ENCODE measurements at regions not wholly inside any gene's neighbourhood (a gene's known extent, or its start where the extent isn't known, plus 50 kb on each side); places are given as distances from the start of the nearest gene placed in this dataset.
"Not testable (repeated sequence)": the region's sequence is repeated elsewhere in the genome, so short reads cannot be mapped to it uniquely, and the experiment has no call there.

DNA sequence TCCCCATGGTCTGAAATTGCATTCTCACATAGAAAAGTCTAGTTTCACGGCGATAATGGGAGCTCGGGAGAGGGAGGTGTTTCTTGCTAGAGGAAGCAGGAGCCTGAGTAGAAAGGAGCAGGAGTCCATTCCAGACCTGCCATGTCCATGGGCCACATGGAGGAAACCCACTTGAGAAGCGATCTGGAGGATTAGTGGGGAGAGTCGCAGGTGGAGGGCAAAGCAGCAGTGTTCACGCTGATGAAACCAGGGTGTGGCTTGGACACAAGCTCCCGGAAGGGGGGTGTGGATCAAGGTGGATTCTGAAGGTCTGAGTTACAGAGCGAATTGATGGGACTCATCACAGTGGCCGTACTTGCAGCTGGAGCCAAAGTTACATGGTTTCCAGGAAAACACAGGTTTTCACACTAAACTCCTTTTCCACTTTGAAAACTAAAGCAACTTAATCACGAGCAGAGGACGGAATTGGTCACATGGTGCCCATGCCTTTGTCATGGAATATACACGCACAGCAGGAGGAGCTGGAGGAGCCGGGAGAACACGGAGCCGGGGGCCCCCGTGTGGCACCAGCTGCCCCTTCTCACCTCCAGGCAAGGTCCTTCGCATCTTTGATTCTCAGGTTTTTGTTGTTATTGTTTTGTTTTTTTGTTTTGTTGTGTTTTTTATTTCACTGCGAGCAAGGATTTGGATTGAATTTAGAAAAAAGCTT is 255.1 kb upstream of the MYT1L start:
- Histone ChIP-seq H3K4me2 (ENCODE audit: low read length, poor library complexity, severe bottlenecking) (no peak overlapping the region), H2BK15ac (ENCODE audit: low read depth, poor library complexity, severe bottlenecking) (no peak overlapping the region), H2AFZ (ENCODE audit: low read depth, low read length) (no peak overlapping the region), H3K4me1 (ENCODE audit: control insufficient read depth, insufficient read depth, low read depth, low read length) (no peaks in the 10 kb centered on the region), H3K9me3 (ENCODE audit: control insufficient read depth, low read length) (no peaks in the 10 kb centered on the region), H2AK5ac (ENCODE audit: low read length, severe bottlenecking) (no peak overlapping the region), H3K4ac (ENCODE audit: low read depth in 1 of 2, low read length in 2 of 2) (no peak overlapping the region), H3K18ac (ENCODE audit: low read depth in 1 of 2, low read length in 2 of 2) (no peak overlapping the region), H3K4me3 (ENCODE audit: insufficient read depth in 1 of 2, low read depth in 1 of 2, low read length in 2 of 2) (no peak overlapping the region), H3K27me3 (ENCODE audit: control insufficient read depth in 1 of 2, insufficient read depth in 1 of 2, low read length in 2 of 2) (no peaks in the 10 kb centered on the region), H3K23ac (ENCODE audit: low read length in 2 of 2) (no peak overlapping the region), H3K79me1 (replicated peaks; ENCODE audit: low read length, poor library complexity, severe bottlenecking) (no peaks in the 10 kb centered on the region), H3K27ac (ENCODE audit: low read length, poor library complexity, severe bottlenecking) (no peak overlapping the region), H2BK5ac (ENCODE audit: low read depth, low read length, poor library complexity, severe bottlenecking) (no peak overlapping the region), H3K14ac (ENCODE audit: low read length in 2 of 2) (no peak overlapping the region), H2BK12ac (ENCODE audit: low read length in 2 of 2) (no peak overlapping the region), H3K36me3 (ENCODE audit: control insufficient read depth in 1 of 2, insufficient read depth in 2 of 2, low read depth in 1 of 2, low read length in 2 of 2) (no peaks in the 10 kb centered on the region), H4K91ac (ENCODE audit: low read length) (no peak overlapping the region), H3K9ac (ENCODE audit: low read length) (no peak overlapping the region), H2BK120ac (ENCODE audit: low read depth, low read length) (no peak overlapping the region), H4K8ac (ENCODE audit: low read length) (no peak overlapping the region)
- 79% methylated on average over 17 of the region's 18 CpGs for WGBS
- DNase-seq, result no peak

DNA sequence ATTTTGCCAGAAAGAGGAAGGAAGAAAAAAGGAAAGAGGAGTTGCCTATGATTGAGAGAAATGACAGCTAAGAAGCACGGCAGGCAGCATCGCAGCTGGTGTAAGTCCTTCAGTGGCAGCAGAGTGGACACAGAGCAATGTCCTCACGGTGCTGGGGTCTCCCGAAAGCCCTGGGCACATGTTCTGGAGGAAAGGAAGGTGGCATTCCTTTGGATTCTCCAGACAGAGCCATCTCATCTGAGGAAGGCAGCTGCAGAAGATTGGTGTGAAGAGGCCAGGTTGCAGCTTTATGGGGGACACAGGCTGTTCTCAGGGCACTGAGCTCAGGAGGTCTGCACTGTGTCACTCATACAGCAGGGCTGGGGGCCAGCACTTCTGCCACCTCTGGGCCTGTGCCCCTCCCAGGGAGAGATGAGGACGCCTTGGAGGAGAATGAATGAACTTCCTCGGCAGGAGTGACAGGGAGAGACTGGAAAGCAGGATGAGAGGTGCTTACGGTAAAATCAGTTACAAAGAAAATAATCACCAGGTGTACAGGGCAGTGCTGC is 252.0 kb upstream of the MYT1L start:
- WGBS, result 77% methylated on average over 7 of the region's 7 CpGs
- no peak overlapping the region for H2BK5ac ChIP-seq (ENCODE audit: low read depth, low read length, poor library complexity, severe bottlenecking)
- H2BK120ac ChIP-seq (ENCODE audit: low read depth, low read length), result no peak overlapping the region
- no peak overlapping the region for H2BK15ac ChIP-seq (ENCODE audit: low read depth, poor library complexity, severe bottlenecking)
- H3K27me3 ChIP-seq (ENCODE audit: control insufficient read depth in 1 of 2, insufficient read depth in 1 of 2, low read length in 2 of 2), result no peaks in the 10 kb centered on the region
- no peaks in the 10 kb centered on the region for H3K36me3 ChIP-seq (ENCODE audit: control insufficient read depth in 1 of 2, insufficient read depth in 2 of 2, low read depth in 1 of 2, low read length in 2 of 2)
- no peak overlapping the region for H2BK12ac ChIP-seq (ENCODE audit: low read length in 2 of 2)
- no peak overlapping the region for H3K4me3 ChIP-seq (ENCODE audit: insufficient read depth in 1 of 2, low read depth in 1 of 2, low read length in 2 of 2)
- no peak overlapping the region for H3K23ac ChIP-seq (ENCODE audit: low read length in 2 of 2)
- H3K9me3 ChIP-seq (ENCODE audit: control insufficient read depth, low read length), result no peaks in the 10 kb centered on the region
- no peak overlapping the region for H3K4me2 ChIP-seq (ENCODE audit: low read length, poor library complexity, severe bottlenecking)
- no peak overlapping the region for H2AFZ ChIP-seq (ENCODE audit: low read depth, low read length)
- H3K18ac ChIP-seq (ENCODE audit: low read depth in 1 of 2, low read length in 2 of 2), result no peak overlapping the region
- DNase-seq, result no peak
- no peak overlapping the region for H2AK5ac ChIP-seq (ENCODE audit: low read length, severe bottlenecking)
- H3K9ac ChIP-seq (ENCODE audit: low read length), result no peak overlapping the region
- H4K91ac ChIP-seq (ENCODE audit: low read length), result no peak overlapping the region
- no peaks in the 10 kb centered on the region for H3K4me1 ChIP-seq (ENCODE audit: control insufficient read depth, insufficient read depth, low read depth, low read length)
- no peaks in the 10 kb centered on the region for H3K79me1 ChIP-seq (replicated peaks; ENCODE audit: low read length, poor library complexity, severe bottlenecking)
- no peak overlapping the region for H3K4ac ChIP-seq (ENCODE audit: low read depth in 1 of 2, low read length in 2 of 2)
- H3K14ac ChIP-seq (ENCODE audit: low read length in 2 of 2), result no peak overlapping the region
- no peak overlapping the region for H3K27ac ChIP-seq (ENCODE audit: low read length, poor library complexity, severe bottlenecking)
- H4K8ac ChIP-seq (ENCODE audit: low read length), result no peak overlapping the region

DNA sequence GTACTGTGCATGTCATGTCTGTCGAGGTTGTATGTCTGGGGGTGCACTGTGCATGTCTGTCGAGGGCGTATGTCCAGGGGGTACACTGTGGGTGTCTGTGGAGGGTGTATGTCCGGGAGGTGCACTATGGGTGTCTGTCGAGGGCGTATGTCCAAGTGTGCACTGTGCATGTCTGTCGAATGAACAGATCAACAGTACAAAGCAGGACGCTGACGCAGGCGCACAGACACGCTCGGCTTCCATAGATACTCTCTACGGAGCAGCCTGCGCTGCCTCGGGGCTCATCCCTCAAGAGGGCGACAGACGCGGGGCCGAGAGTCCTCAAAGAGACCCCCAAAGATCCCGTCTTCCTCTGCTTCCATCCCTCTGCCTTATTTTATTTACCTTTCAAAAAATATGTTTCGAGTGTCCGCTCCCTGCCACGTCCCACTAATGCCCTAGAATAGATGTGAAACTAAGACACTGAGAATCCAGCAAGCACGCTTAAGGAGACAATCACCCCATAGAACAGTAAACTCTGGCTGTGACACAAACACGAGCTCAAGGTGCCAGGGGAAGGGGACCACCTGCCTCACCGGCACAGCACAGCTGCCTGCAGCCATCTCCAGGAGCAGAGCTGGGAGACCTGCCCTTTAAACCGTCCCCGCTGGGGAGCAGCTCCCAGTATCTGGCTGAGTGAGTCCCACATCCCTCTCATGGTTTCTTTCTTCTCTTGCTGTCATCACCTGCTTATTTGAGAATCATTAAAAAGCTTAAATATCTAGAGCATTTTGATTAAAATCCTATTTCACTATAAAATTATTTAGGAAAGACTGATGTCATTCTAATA is 250.5 kb upstream of the MYT1L start:
- Histone ChIP-seq H4K8ac (ENCODE audit: low read length) (no peak overlapping the region), H3K4me3 (ENCODE audit: insufficient read depth in 1 of 2, low read depth in 1 of 2, low read length in 2 of 2) (no peak overlapping the region), H3K79me1 (replicated peaks; ENCODE audit: low read length, poor library complexity, severe bottlenecking) (no peaks in the 10 kb centered on the region), H2BK15ac (ENCODE audit: low read depth, poor library complexity, severe bottlenecking) (no peak overlapping the region), H2BK5ac (ENCODE audit: low read depth, low read length, poor library complexity, severe bottlenecking) (no peak overlapping the region), H2AK5ac (ENCODE audit: low read length, severe bottlenecking) (no peak overlapping the region), H3K4ac (ENCODE audit: low read depth in 1 of 2, low read length in 2 of 2) (no peak overlapping the region), H3K14ac (ENCODE audit: low read length in 2 of 2) (no peak overlapping the region), H3K9me3 (ENCODE audit: control insufficient read depth, low read length) (no peaks in the 10 kb centered on the region), H2BK12ac (ENCODE audit: low read length in 2 of 2) (no peak overlapping the region), H4K91ac (ENCODE audit: low read length) (no peak overlapping the region), H3K4me1 (ENCODE audit: control insufficient read depth, insufficient read depth, low read depth, low read length) (no peaks in the 10 kb centered on the region), H2BK120ac (ENCODE audit: low read depth, low read length) (no peak overlapping the region), H3K4me2 (ENCODE audit: low read length, poor library complexity, severe bottlenecking) (no peak overlapping the region), H3K18ac (ENCODE audit: low read depth in 1 of 2, low read length in 2 of 2) (no peak overlapping the region), H2AFZ (ENCODE audit: low read depth, low read length) (no peak overlapping the region), H3K36me3 (ENCODE audit: control insufficient read depth in 1 of 2, insufficient read depth in 2 of 2, low read depth in 1 of 2, low read length in 2 of 2) (no peaks in the 10 kb centered on the region), H3K23ac (ENCODE audit: low read length in 2 of 2) (no peak overlapping the region), H3K27ac (ENCODE audit: low read length, poor library complexity, severe bottlenecking) (no peak overlapping the region), H3K27me3 (ENCODE audit: control insufficient read depth in 1 of 2, insufficient read depth in 1 of 2, low read length in 2 of 2) (no peaks in the 10 kb centered on the region), H3K9ac (ENCODE audit: low read length) (no peak overlapping the region)
- no peak for DNase-seq
- 84% methylated on average over 28 of the region's 28 CpGs for WGBS

GRCh38 chr2:2580841-2581240 is 249.8 kb upstream of the MYT1L start:
- H3K4me1 ChIP-seq (ENCODE audit: control insufficient read depth, insufficient read depth, low read depth, low read length); H4K91ac ChIP-seq (ENCODE audit: low read length); H3K18ac ChIP-seq (ENCODE audit: low read depth in 1 of 2, low read length in 2 of 2); H2AFZ ChIP-seq (ENCODE audit: low read depth, low read length); H3K4ac ChIP-seq (ENCODE audit: low read depth in 1 of 2, low read length in 2 of 2); H3K36me3 ChIP-seq (ENCODE audit: control insufficient read depth in 1 of 2, insufficient read depth in 2 of 2, low read depth in 1 of 2, low read length in 2 of 2); H2BK5ac ChIP-seq (ENCODE audit: low read depth, low read length, poor library complexity, severe bottlenecking); H3K79me1 ChIP-seq (replicated peaks; ENCODE audit: low read length, poor library complexity, severe bottlenecking); DNase-seq; H3K4me2 ChIP-seq (ENCODE audit: low read length, poor library complexity, severe bottlenecking); H4K8ac ChIP-seq (ENCODE audit: low read length); H3K23ac ChIP-seq (ENCODE audit: low read length in 2 of 2); H2BK12ac ChIP-seq (ENCODE audit: low read length in 2 of 2); H3K14ac ChIP-seq (ENCODE audit: low read length in 2 of 2); H2BK15ac ChIP-seq (ENCODE audit: low read depth, poor library complexity, severe bottlenecking); H2BK120ac ChIP-seq (ENCODE audit: low read depth, low read length); H2AK5ac ChIP-seq (ENCODE audit: low read length, severe bottlenecking); H3K27ac ChIP-seq (ENCODE audit: low read length, poor library complexity, severe bottlenecking); H3K27me3 ChIP-seq (ENCODE audit: control insufficient read depth in 1 of 2, insufficient read depth in 1 of 2, low read length in 2 of 2); H3K9me3 ChIP-seq (ENCODE audit: control insufficient read depth, low read length); H3K4me3 ChIP-seq (ENCODE audit: insufficient read depth in 1 of 2, low read depth in 1 of 2, low read length in 2 of 2); H3K9ac ChIP-seq (ENCODE audit: low read length): not testable (repeated sequence)
- 88% methylated on average over 19 of the region's 19 CpGs for WGBS

Measured in mesenchymal stem cell (in vitro differentiated cells and primary cell).